Putamen (tissue), 1 donor: ENCODE measurements at regions not wholly inside any gene's neighbourhood (a gene's known extent, or its start where the extent isn't known, plus 50 kb on each side); places are given as distances from the start of the nearest gene placed in this dataset.

Experiments used
- DNase-seq: peaks from one replicate; pipeline ENCODE4 v3.0.0-alpha.2; 2016; ENCODE audit warnings: low spot score

- no peak for DNase-seq
Observed at GRCh38 chr9:115615821-115616665, 498.1 kb upstream of the TNC start.

GRCh38 chr9:115616666-115617239 lies 498.8 kb upstream of the TNC start:
- DNase-seq: no peak

- no peak for DNase-seq
Observed at GRCh38 chr9:115625251-115625650, 507.3 kb upstream of the TNC start.

- DNase-seq: no peak
Observed at GRCh38 chr9:115625954-115626353, 508.0 kb upstream of the TNC start.

GRCh38 chr9:115627511-115627910 lies 509.6 kb upstream of the TNC start:
- DNase-seq: no peak

GRCh38 chr9:115628426-115628825 lies 510.5 kb upstream of the TNC start:
- DNase-seq: no peak

GRCh38 chr9:115629879-115630840 lies 512.2 kb upstream of the TNC start:
- DNase-seq: no peak

GRCh38 chr9:115632391-115632790 lies 514.4 kb upstream of the TNC start:
- DNase-seq: no peak

- no peak for DNase-seq
Observed at GRCh38 chr9:115633104-115633503, 515.1 kb upstream of the TNC start.

- DNase-seq: no peak
Observed at GRCh38 chr9:115635680-115636383, 517.8 kb upstream of the PAPPA start.

GRCh38 chr9:115636596-115636995 lies 517.0 kb upstream of the PAPPA start:
- DNase-seq: no peak

GRCh38 chr9:115637661-115638060 lies 515.9 kb upstream of the PAPPA start:
- no peak for DNase-seq

- DNase-seq: no peak
Observed at GRCh38 chr9:115640887-115641286, 512.7 kb upstream of the PAPPA start.

- no peak for DNase-seq
Observed at GRCh38 chr9:115642285-115642684, 511.3 kb upstream of the PAPPA start.

GRCh38 chr9:115643948-115644727 lies 509.5 kb upstream of the PAPPA start:
- DNase-seq: no peak

GRCh38 chr9:115649991-115650472 lies 503.6 kb upstream of the PAPPA start:
- peak; percentile 71 for DNase-seq

- no peak for DNase-seq
Observed at GRCh38 chr9:115650768-115651167, 502.8 kb upstream of the PAPPA start.

GRCh38 chr9:115651461-115651860 lies 502.1 kb upstream of the PAPPA start:
- DNase-seq: no peak

- DNase-seq: no peak
Observed at GRCh38 chr9:115653171-115653606, 500.4 kb upstream of the PAPPA start.

- no peak for DNase-seq
Observed at GRCh38 chr9:115657695-115658094, 495.9 kb upstream of the PAPPA start.

GRCh38 chr9:115665519-115665918 lies 488.1 kb upstream of the PAPPA start:
- DNase-seq: no peak
